ENCODE measurements at regions not wholly inside any gene's neighbourhood (a gene's known extent, or its start where the extent isn't known, plus 50 kb on each side); places are given as distances from the start of the nearest gene placed in this dataset.

DNA sequence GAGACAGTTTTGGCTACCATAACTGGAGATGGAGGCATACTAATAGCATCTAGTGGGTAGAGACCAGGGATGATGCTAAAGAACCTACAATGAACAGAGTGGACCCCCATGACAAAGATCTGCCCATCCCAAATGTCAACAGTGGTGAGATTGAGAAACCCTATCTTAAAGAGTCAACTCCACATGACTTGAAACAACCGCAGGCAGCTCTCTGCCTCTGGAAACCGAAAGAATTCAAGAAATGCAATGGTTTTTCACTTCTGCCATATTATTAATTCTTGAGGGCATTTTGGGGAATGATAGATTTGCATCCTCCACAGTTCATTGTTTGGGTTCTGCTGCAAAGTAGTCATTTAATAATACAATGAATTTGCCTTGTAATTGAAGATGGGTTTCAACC, 463.4 kb downstream of the MAFB start:
- no peak for DNase-seq
- Mint-ChIP-seq H3K36me3 (ENCODE audit: low read depth) (no peaks in the 10 kb centered on the region), H3K9me3 (no peaks in the 10 kb centered on the region), H3K4me3 (no peak overlapping the region), H3K27me3 (no peaks in the 10 kb centered on the region), H3K27ac (no peak overlapping the region), H3K4me1 (ENCODE audit: low read depth) (no peaks in the 10 kb centered on the region)

- DNase-seq, result no peak
- H3K36me3 Mint-ChIP-seq (ENCODE audit: low read depth), result no peaks in the 10 kb centered on the region
- no peak overlapping the region for H3K4me3 Mint-ChIP-seq
- no peaks in the 10 kb centered on the region for H3K9me3 Mint-ChIP-seq
- H3K27ac Mint-ChIP-seq, result no peak overlapping the region
- no peaks in the 10 kb centered on the region for H3K27me3 Mint-ChIP-seq
- H3K4me1 Mint-ChIP-seq (ENCODE audit: low read depth), result no peaks in the 10 kb centered on the region
Observed at GRCh38 chr20:40223810-40224209, 465.2 kb downstream of the MAFB start.

- H3K27me3 Mint-ChIP-seq, result no peaks in the 10 kb centered on the region
- DNase-seq, result no peak
- no peaks in the 10 kb centered on the region for H3K4me1 Mint-ChIP-seq (ENCODE audit: low read depth)
- H3K4me3 Mint-ChIP-seq, result no peak overlapping the region
- H3K27ac Mint-ChIP-seq, result no peak overlapping the region
- H3K9me3 Mint-ChIP-seq, result peaks cover 2% of the 10 kb centered on the region
- no peaks in the 10 kb centered on the region for H3K36me3 Mint-ChIP-seq (ENCODE audit: low read depth)
Observed at GRCh38 chr20:40218971-40219370, 470.1 kb downstream of the MAFB start.

DNA sequence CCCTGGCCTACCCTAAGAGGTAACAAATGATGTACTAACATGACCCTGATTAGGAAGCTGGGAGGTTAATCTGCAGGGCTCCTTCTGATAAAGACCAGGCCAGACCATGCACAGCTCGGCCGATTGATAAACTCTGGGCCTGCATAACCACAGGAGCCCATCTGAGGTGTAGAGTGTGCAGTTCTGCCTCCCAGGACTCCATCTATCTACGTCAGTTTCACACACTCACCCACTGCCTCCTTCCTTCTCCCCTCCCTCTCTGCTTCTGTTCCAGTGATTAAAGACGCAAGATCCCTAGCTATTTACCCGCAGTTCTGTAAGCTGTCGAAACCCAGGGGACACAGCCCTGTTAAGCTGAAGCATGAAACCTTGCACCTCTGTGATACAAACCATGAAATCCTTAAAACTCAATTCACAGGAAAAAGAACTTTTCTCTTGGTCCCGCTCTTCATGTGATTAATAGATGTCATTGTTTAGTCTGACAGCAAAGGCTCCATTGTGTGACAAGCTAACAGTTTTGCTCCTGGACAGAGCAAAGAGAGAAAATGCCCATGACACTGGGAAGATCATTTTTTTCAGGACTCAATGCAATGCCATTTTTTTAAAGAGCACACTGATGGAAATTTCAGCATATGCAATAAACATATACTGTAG, 470.6 kb downstream of the MAFB start:
- H3K27me3 Mint-ChIP-seq, result no peaks in the 10 kb centered on the region

GRCh38 chr20:40207655-40208054, 481.4 kb downstream of the MAFB start:
- Mint-ChIP-seq H3K27me3 (peaks cover 3% of the 10 kb centered on the region), H3K27ac (no peak overlapping the region), H3K36me3 (ENCODE audit: low read depth) (no peaks in the 10 kb centered on the region), H3K9me3 (peaks cover 5% of the 10 kb centered on the region), H3K4me3 (no peak overlapping the region), H3K4me1 (ENCODE audit: low read depth) (no peaks in the 10 kb centered on the region)
- no peak for DNase-seq

More for the DNA sequence above, 470.6 kb downstream of the MAFB start:
- Mint-ChIP-seq H3K27ac (no peak overlapping the region), H3K4me1 (ENCODE audit: low read depth) (no peaks in the 10 kb centered on the region), H3K36me3 (ENCODE audit: low read depth) (no peaks in the 10 kb centered on the region), H3K4me3 (no peak overlapping the region), H3K9me3 (peaks cover 2% of the 10 kb centered on the region)
- no peak for DNase-seq

GRCh38 chr20:40205971-40206370, 483.1 kb downstream of the MAFB start:
- H3K27ac Mint-ChIP-seq, result no peak overlapping the region
- peaks cover 3% of the 10 kb centered on the region for H3K27me3 Mint-ChIP-seq
- no peaks in the 10 kb centered on the region for H3K4me1 Mint-ChIP-seq (ENCODE audit: low read depth)
- no peak for DNase-seq
- H3K9me3 Mint-ChIP-seq, result peaks cover 5% of the 10 kb centered on the region
- H3K4me3 Mint-ChIP-seq, result no peak overlapping the region
- no peaks in the 10 kb centered on the region for H3K36me3 Mint-ChIP-seq (ENCODE audit: low read depth)

GRCh38 chr20:40203032-40203431, 486.0 kb downstream of the MAFB start:
- Mint-ChIP-seq H3K36me3 (ENCODE audit: low read depth) (no peaks in the 10 kb centered on the region), H3K4me3 (no peak overlapping the region)
- DNase-seq, result no peak

DNA sequence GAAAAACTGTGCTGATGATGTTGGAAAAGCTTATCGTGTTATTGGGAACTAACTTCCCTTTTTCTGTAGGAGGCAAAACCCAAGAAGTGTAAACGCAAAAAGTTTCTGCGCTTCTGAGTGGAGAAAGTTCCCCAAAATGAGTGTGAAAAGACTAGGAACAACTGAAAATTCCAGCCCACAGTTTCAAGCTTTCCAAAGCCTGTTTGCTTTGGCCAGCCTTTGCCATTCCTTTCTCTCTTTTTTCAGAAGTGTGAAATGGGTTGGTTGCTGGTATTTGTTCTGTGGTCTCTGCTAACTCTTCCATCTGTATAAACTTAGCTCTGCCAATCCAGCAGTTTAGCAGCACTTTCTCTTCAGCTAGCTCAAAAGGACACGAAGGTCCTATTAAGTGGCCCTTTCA, 491.3 kb downstream of the MAFB start:
- DNase-seq, result no peak

More at GRCh38 chr20:40203032-40203431, 486.0 kb downstream of the MAFB start:
- H3K27me3 Mint-ChIP-seq, result peaks cover 3% of the 10 kb centered on the region
- H3K9me3 Mint-ChIP-seq, result peaks cover 4% of the 10 kb centered on the region
- no peak overlapping the region for H3K27ac Mint-ChIP-seq
- no peaks in the 10 kb centered on the region for H3K4me1 Mint-ChIP-seq (ENCODE audit: low read depth)

GRCh38 chr20:40196846-40197436, 492.1 kb downstream of the MAFB start:
- DNase-seq, result no peak
- Mint-ChIP-seq H3K9me3 (no peaks in the 10 kb centered on the region), H3K27ac (no peak overlapping the region), H3K36me3 (ENCODE audit: low read depth) (no peaks in the 10 kb centered on the region), H3K27me3 (no peaks in the 10 kb centered on the region), H3K4me3 (no peak overlapping the region), H3K4me1 (ENCODE audit: low read depth) (no peaks in the 10 kb centered on the region)

More for the DNA sequence above, 491.3 kb downstream of the MAFB start:
- H3K36me3 Mint-ChIP-seq (ENCODE audit: low read depth), result no peaks in the 10 kb centered on the region
- no peak overlapping the region for H3K4me3 Mint-ChIP-seq
- no peaks in the 10 kb centered on the region for H3K27me3 Mint-ChIP-seq
- H3K27ac Mint-ChIP-seq, result no peak overlapping the region
- H3K9me3 Mint-ChIP-seq, result no peaks in the 10 kb centered on the region
- H3K4me1 Mint-ChIP-seq (ENCODE audit: low read depth), result no peaks in the 10 kb centered on the region

- H3K4me3 Mint-ChIP-seq, result no peak overlapping the region
- no peak for DNase-seq
- no peak overlapping the region for H3K27ac Mint-ChIP-seq
- H3K36me3 Mint-ChIP-seq (ENCODE audit: low read depth), result no peaks in the 10 kb centered on the region
- H3K27me3 Mint-ChIP-seq, result no peaks in the 10 kb centered on the region
- H3K4me1 Mint-ChIP-seq (ENCODE audit: low read depth), result no peaks in the 10 kb centered on the region
- H3K9me3 Mint-ChIP-seq, result no peaks in the 10 kb centered on the region
Observed at GRCh38 chr20:40195742-40196141, 493.3 kb downstream of the MAFB start.

GRCh38 chr20:40192529-40192928, 496.5 kb downstream of the MAFB start:
- H3K27me3 Mint-ChIP-seq, result peaks cover 3% of the 10 kb centered on the region
- H3K27ac Mint-ChIP-seq, result no peak overlapping the region
- no peak for DNase-seq
- no peak overlapping the region for H3K4me3 Mint-ChIP-seq
- H3K36me3 Mint-ChIP-seq (ENCODE audit: low read depth), result no peaks in the 10 kb centered on the region
- no peaks in the 10 kb centered on the region for H3K9me3 Mint-ChIP-seq
- H3K4me1 Mint-ChIP-seq (ENCODE audit: low read depth), result no peaks in the 10 kb centered on the region

- Mint-ChIP-seq H3K4me3 (no peak overlapping the region), H3K4me1 (ENCODE audit: low read depth) (no peaks in the 10 kb centered on the region), H3K27ac (no peak overlapping the region), H3K9me3 (no peaks in the 10 kb centered on the region), H3K27me3 (peaks cover 3% of the 10 kb centered on the region), H3K36me3 (ENCODE audit: low read depth) (no peaks in the 10 kb centered on the region)
- no peak for DNase-seq
Observed at GRCh38 chr20:40192081-40192480, 497.0 kb downstream of the MAFB start.

GRCh38 chr20:40191573-40191972, 497.5 kb downstream of the MAFB start:
- Mint-ChIP-seq H3K27me3 (peaks cover 3% of the 10 kb centered on the region), H3K36me3 (ENCODE audit: low read depth) (no peaks in the 10 kb centered on the region), H3K4me1 (ENCODE audit: low read depth) (no peaks in the 10 kb centered on the region), H3K27ac (no peak overlapping the region), H3K9me3 (no peaks in the 10 kb centered on the region), H3K4me3 (no peak overlapping the region)
- DNase-seq, result no peak

DNA sequence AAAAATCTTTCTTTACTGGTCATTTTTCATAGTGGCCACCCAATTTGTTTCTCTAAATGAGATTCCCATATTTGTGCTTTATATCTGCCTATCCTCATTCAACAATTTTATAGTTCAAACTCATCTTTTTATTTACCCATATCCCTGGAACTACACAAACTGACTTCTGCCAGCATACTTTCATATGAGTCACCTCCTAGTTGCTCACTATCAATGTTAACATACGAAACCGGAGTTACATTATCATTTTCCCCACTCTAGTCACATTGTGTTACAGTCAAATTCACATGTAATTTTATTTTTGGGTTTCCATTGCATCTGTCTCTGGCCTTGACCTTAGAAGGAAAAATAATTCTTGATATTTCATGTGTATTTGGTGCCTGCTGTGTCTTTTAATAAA, 499.4 kb downstream of the MAFB start:
- no peak overlapping the region for H3K4me3 Mint-ChIP-seq
- no peaks in the 10 kb centered on the region for H3K9me3 Mint-ChIP-seq
- no peaks in the 10 kb centered on the region for H3K36me3 Mint-ChIP-seq (ENCODE audit: low read depth)
- H3K4me1 Mint-ChIP-seq (ENCODE audit: low read depth), result no peaks in the 10 kb centered on the region
- DNase-seq, result no peak
- peaks cover 3% of the 10 kb centered on the region for H3K27me3 Mint-ChIP-seq
- H3K27ac Mint-ChIP-seq, result no peak overlapping the region

- Mint-ChIP-seq H3K27ac (no peak overlapping the region), H3K4me3 (no peak overlapping the region), H3K27me3 (peaks cover 3% of the 10 kb centered on the region), H3K36me3 (ENCODE audit: low read depth) (no peaks in the 10 kb centered on the region), H3K4me1 (ENCODE audit: low read depth) (no peaks in the 10 kb centered on the region), H3K9me3 (no peaks in the 10 kb centered on the region)
- DNase-seq, result no peak
Observed at GRCh38 chr20:40188319-40188718, 500.7 kb downstream of the MAFB start.
